Hepatocyte (in vitro differentiated cells): ENCODE measurements at regions not wholly inside any gene's neighbourhood (a gene's known extent, or its start where the extent isn't known, plus 50 kb on each side); places are given as distances from the start of the nearest gene placed in this dataset.

Source experiments
- CTCF ChIP-seq: fragments of 200-600 bp; sonication (generic); IDR thresholded peaks from 2 replicates; pipeline ENCODE4 v1.5.1; 2016; ENCODE audit warnings: antibody characterized with exemption, mild to moderate bottlenecking; ENCODE audit not compliant: poor library complexity
- EZH2 ChIP-seq: fragments of 200-600 bp; sonication (generic); IDR thresholded peaks from 2 replicates; pipeline ENCODE4 v1.6.1; 2016; ENCODE audit warnings: antibody characterized with exemption, mild to moderate bottlenecking, borderline replicate concordance
- EZH2phosphoT487 ChIP-seq: fragments of 200-600 bp; sonication (generic); IDR thresholded peaks from one replicate; pipeline ENCODE4 v1.6.1; 2018; ENCODE audit warnings: antibody characterized with exemption, mild to moderate bottlenecking, low read depth, moderate library complexity; ENCODE audit not compliant: unreplicated experiment, severe bottlenecking

DNA sequence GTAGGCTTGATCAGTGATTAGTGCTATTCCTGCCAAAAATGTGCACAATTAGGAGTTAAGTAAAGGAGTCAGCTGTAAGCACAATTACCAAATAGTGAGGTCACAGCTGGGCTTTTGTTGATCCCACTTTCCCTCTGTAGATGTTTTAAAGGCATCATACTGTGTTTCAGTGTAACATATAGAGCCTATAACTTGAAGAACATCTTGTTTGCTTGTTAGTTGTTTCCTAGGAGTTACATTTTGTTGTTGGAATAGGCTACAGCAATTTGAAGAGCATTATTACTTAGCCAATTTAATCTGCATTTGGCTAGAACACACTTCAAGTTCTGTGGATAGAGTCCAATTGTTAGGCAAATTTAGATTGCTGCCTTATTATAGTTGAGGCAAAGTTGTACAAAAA is 210.7 kb upstream of the MAD2L1 start:
- TF ChIP-seq EZH2phosphoT487, result no peak
- no peak for TF ChIP-seq CTCF
- no peak for TF ChIP-seq EZH2
